Vagina (tissue), 2 donors: ENCODE measurements at regions not wholly inside any gene's neighbourhood (a gene's known extent, or its start where the extent isn't known, plus 50 kb on each side); places are given as distances from the start of the nearest gene placed in this dataset.

Experiments
- DNase-seq, 2 donors: peaks; one replicate each; pipeline ENCODE4 v3.0.0-alpha.2; 2017; ENCODE audit errors: extremely low spot score in 2 of 2
- H3K27ac ChIP-seq: fragments of 200-600 bp; sonication (generic); one replicate; pipeline ENCODE4 v1.5.1; 2019
- H3K27me3 ChIP-seq: fragments of 200-600 bp; sonication (generic); one replicate; pipeline ENCODE4 v1.5.1; 2019
- H3K36me3 ChIP-seq, 2 donors: fragments of 200-600 bp; sonication (generic); one replicate each; pipeline ENCODE4 v1.5.1; 2017 to 2019
- H3K4me1 ChIP-seq: fragments of 200-600 bp; sonication (generic); one replicate; pipeline ENCODE4 v1.5.1; 2019
- H3K4me3 ChIP-seq, 2 donors: fragments of 200-600 bp; sonication (generic); 1 replicate in 1 of 2; 2 replicates in 1 of 2; pipeline ENCODE4 v1.5.1; 2016 to 2019
- H3K9me3 ChIP-seq: fragments of 200-600 bp; sonication (generic); one replicate; pipeline ENCODE4 v1.5.1; 2019
- CTCF ChIP-seq, 3 experiments: fragments of 450-650 bp in 2 of 3; fragments of 200-600 bp in 1 of 3; sonication (generic) in 1 of 3; IDR thresholded peaks; one replicate each; pipeline ENCODE4 v1.5.1; 2017 to 2019; ENCODE audit warnings: antibody characterized with exemption in 3 of 3, mild to moderate bottlenecking in 2 of 3, moderate library complexity in 2 of 3
- POLR2A ChIP-seq, 2 donors: fragments of 450-650 bp; IDR thresholded peaks; one replicate each; pipeline ENCODE4 v1.6.1; 2017; ENCODE audit warnings: antibody characterized with exemption in 2 of 2, mild to moderate bottlenecking in 2 of 2, moderate library complexity in 2 of 2
- POLR2AphosphoS5 ChIP-seq, 2 donors: sonication (generic); formaldehyde crosslinking; IDR thresholded peaks; one replicate each; pipeline ENCODE4 v1.9.0; 2017; ENCODE audit warnings: antibody characterized with exemption in 2 of 2, mild to moderate bottlenecking in 2 of 2, low read depth in 1 of 2; ENCODE audit not compliant: insufficient read depth in 1 of 2
- intact Hi-C: fragments of 100-400 bp; cut with DNase I; formaldehyde crosslinking; loops from one replicate; pipeline ENCODE4 v1.15.1; 2023

GRCh38 chr3:115227461-115227860, 80.4 kb upstream of the ZBTB20 start:
- DNase-seq: no peak
- TF ChIP-seq POLR2A (IDR thresholded peaks at IDR 0.05): no peak
- TF ChIP-seq POLR2AphosphoS5 (IDR thresholded peaks at IDR 0.05; ENCODE audit: insufficient read depth in 1 of 2, low read depth in 1 of 2): no peak
- no peak for TF ChIP-seq CTCF (IDR thresholded peaks at IDR 0.05)
- intact Hi-C loops: no loop called here
- Histone ChIP-seq H3K9me3 (no peaks in the 10 kb centered on the region), H3K36me3 (no peaks in the 10 kb centered on the region), H3K27me3 (no peaks in the 10 kb centered on the region), H3K4me3 (no peak overlapping the region), H3K27ac (no peak overlapping the region), H3K4me1 (no peaks in the 10 kb centered on the region)

- H3K27me3 ChIP-seq: no peaks in the 10 kb centered on the region
Observed at GRCh38 chr3:115228266-115228665, 81.2 kb upstream of the ZBTB20 start.

DNA sequence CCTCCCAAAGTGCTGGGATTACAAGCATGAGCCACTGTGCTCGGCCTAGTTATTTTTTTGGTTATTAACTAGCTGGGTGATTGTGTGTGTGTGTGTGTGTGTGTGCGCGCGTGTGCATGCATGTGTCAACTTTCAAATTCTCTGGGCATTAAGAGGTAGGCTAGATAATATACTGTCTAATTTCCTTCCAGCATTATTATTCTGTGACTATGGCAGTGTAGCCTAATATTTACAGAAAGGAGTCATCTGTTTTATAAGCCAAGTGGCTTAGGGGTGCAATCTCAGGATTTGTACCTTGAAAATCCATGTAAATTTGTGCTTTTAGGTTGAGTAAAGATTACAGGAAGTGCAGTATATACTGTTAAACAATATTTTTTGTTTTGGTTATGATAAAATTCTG, 85.1 kb upstream of the ZBTB20 start:
- Histone ChIP-seq H3K27me3 (no peaks in the 10 kb centered on the region), H3K9me3 (no peaks in the 10 kb centered on the region), H3K36me3 (no peaks in the 10 kb centered on the region), H3K27ac (no peak overlapping the region), H3K4me3 (no peak overlapping the region), H3K4me1 (no peaks in the 10 kb centered on the region)
- TF ChIP-seq CTCF (IDR thresholded peaks at IDR 0.05): no peak
- no peak for TF ChIP-seq POLR2A (IDR thresholded peaks at IDR 0.05)
- TF ChIP-seq POLR2AphosphoS5 (IDR thresholded peaks at IDR 0.05; ENCODE audit: insufficient read depth in 1 of 2, low read depth in 1 of 2): no peak
- intact Hi-C loops: no loop called here
- no peak for DNase-seq

More at GRCh38 chr3:115228266-115228665, 81.2 kb upstream of the ZBTB20 start:
- intact Hi-C loops: no loop called here
- H3K4me1 ChIP-seq: no peaks in the 10 kb centered on the region
- no peak for DNase-seq
- H3K4me3 ChIP-seq: no peak overlapping the region
- no peak for TF ChIP-seq POLR2A (IDR thresholded peaks at IDR 0.05)
- TF ChIP-seq CTCF (IDR thresholded peaks at IDR 0.05): no peak
- TF ChIP-seq POLR2AphosphoS5 (IDR thresholded peaks at IDR 0.05; ENCODE audit: insufficient read depth in 1 of 2, low read depth in 1 of 2): no peak
- no peak overlapping the region for H3K27ac ChIP-seq
- H3K9me3 ChIP-seq: no peaks in the 10 kb centered on the region
- H3K36me3 ChIP-seq: no peaks in the 10 kb centered on the region

DNA sequence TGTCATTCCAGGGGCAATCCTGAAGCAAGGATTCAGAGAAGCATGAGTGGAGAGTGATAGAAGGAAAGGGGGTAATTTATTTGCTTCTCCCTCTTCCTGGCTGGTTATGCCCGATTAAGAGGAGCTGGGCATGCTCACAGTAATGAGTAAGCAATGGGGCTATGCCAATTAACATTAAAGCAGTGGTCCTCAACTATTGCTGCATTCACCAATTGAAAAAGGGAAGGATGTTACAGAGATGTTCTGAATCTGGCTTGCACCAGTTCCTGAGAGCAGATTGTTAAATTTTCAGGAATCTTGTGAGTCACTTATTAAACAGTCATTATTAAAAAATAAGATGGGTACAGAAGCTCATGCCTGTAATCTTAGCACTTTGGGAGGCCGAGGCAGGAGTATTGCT, 85.9 kb upstream of the ZBTB20 start:
- Histone ChIP-seq H3K9me3 (no peaks in the 10 kb centered on the region), H3K4me1 (no peaks in the 10 kb centered on the region), H3K4me3 (no peak overlapping the region), H3K36me3 (no peaks in the 10 kb centered on the region), H3K27me3 (no peaks in the 10 kb centered on the region), H3K27ac (no peak overlapping the region)
- DNase-seq: no peak
- intact Hi-C loops: no loop called here
- TF ChIP-seq POLR2A (IDR thresholded peaks at IDR 0.05): no peak
- no peak for TF ChIP-seq CTCF (IDR thresholded peaks at IDR 0.05)
- no peak for TF ChIP-seq POLR2AphosphoS5 (IDR thresholded peaks at IDR 0.05; ENCODE audit: insufficient read depth in 1 of 2, low read depth in 1 of 2)

DNA sequence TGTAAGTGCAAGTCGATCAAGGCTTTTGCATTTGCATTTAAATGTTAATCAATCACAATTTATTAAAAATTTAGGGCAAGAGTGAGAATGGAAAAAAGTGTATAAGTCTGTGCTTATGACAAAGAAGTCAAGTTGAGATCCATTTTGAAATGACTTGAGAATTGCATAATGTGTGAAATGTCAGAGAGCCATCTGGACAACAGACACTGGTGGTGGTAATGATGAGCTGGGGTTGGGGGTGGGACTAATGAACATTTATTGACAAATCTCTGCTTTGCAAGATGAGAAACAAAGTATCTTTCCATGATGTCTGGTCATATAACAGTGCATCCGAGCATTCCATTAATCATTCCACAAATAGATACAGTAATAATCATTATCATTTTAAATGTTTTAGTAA, 89.4 kb upstream of the ZBTB20 start:
- Histone ChIP-seq H3K4me1 (no peaks in the 10 kb centered on the region), H3K27me3 (no peaks in the 10 kb centered on the region), H3K9me3 (no peaks in the 10 kb centered on the region), H3K27ac (no peak overlapping the region), H3K36me3 (no peaks in the 10 kb centered on the region), H3K4me3 (no peak overlapping the region)
- intact Hi-C loops: no loop called here
- DNase-seq: no peak
- TF ChIP-seq POLR2A (IDR thresholded peaks at IDR 0.05) (no peak), POLR2AphosphoS5 (IDR thresholded peaks at IDR 0.05; ENCODE audit: insufficient read depth in 1 of 2, low read depth in 1 of 2) (no peak), CTCF (IDR thresholded peaks at IDR 0.05) (no peak)
